Motor neuron (in vitro differentiated cells): ENCODE measurements at regions not wholly inside any gene's neighbourhood (a gene's known extent, or its start where the extent isn't known, plus 50 kb on each side); places are given as distances from the start of the nearest gene placed in this dataset.
A peak's percentile ranks its signal among the peaks of the same experiment; 100 is the strongest.

Source experiments
- ATAC-seq, 8 experiments: fragments of 200-7000 bp; cut with Tn5 transposase; replicated peaks in 6 of 8; 2 replicates each; pipeline ENCODE4 v1.8.0; 2021; ENCODE audit warnings: mild to moderate bottlenecking in 8 of 8, moderate library complexity in 8 of 8
- H3K27ac ChIP-seq, 2 donors: fragments of 250-450 bp; sonication (Bioruptor Pico); 2 replicates each; pipeline ENCODE4 v1.9.0; 2021; ENCODE audit warnings: antibody characterized with exemption in 2 of 2, mild to moderate bottlenecking in 2 of 2, moderate library complexity in 1 of 2
- H3K4me1 ChIP-seq, 2 donors: fragments of 250-450 bp; sonication (Bioruptor Pico); replicated peaks in 1 of 2; 2 replicates each; pipeline ENCODE4 v1.6.1; 2021; ENCODE audit warnings: antibody characterized with exemption in 2 of 2, mild to moderate bottlenecking in 2 of 2, moderate library complexity in 1 of 2
- H3K4me3 ChIP-seq, 5 donors: fragments of 250-450 bp; sonication (Bioruptor Pico); 2 replicates each; pipeline ENCODE4 v1.9.0; 2021; ENCODE audit warnings: antibody characterized with exemption in 5 of 5, mild to moderate bottlenecking in 5 of 5, moderate library complexity in 4 of 5
- WGBS, 10 experiments: fragments of 450-650 bp; shearing (Covaris generic); methylation state at CpG; one replicate each; pipeline ENCODE4 v1.0.0; 2022; 5-methylcytosine and 5-hydroxymethylcytosine counted together
- in situ Hi-C, 9 experiments: fragments of 400-800 bp; cut with MboI; loops; one replicate each; pipeline ENCODE4 v1.15.0; 2021; ENCODE audit warnings: low sequenced_read_pairs in 9 of 9, low pct_unique_long_range_greater_than_20kb in 2 of 9; ENCODE audit not compliant: unreplicated experiment in 9 of 9

- WGBS, 10 experiments: 0 to 88% (median 63%) methylated on average over 1 of the region's 1 CpG; no CpG with 5 or more reads in 4 of the 10 experiments
- Histone ChIP-seq H3K4me1 (no peaks in the 10 kb centered on the region), H3K27ac (no peak overlapping the region), H3K4me3 (no peak overlapping the region)
- ATAC-seq: no peak
- in situ Hi-C loops: no loop called here
Observed at GRCh38 chr13:57352114-57352513, 185.1 kb downstream of the PRR20E start.

GRCh38 chr13:57353831-57354230 lies 186.8 kb downstream of the PRR20E start:
- no peaks in the 10 kb centered on the region for H3K4me1 ChIP-seq
- no peak for ATAC-seq
- 0 to 100% (median 50%) methylated on average over 1 to 3 of the region's 3 CpGs; no CpG with 5 or more reads in 1 of the 10 experiments for WGBS, 10 experiments
- no peak overlapping the region for H3K4me3 ChIP-seq
- H3K27ac ChIP-seq: no peak overlapping the region
- in situ Hi-C loops: no loop called here

GRCh38 chr13:57375876-57376275 lies 208.9 kb downstream of the PRR20E start:
- no peak overlapping the region for H3K4me3 ChIP-seq
- WGBS, 10 experiments: 0 to 100% (median 25%) methylated on average over 1 to 2 of the region's 2 CpGs; no CpG with 5 or more reads in 3 of the 10 experiments
- no peak for ATAC-seq
- no peak overlapping the region for H3K27ac ChIP-seq
- H3K4me1 ChIP-seq: no peaks in the 10 kb centered on the region
- in situ Hi-C loops: no loop called here

- no peak for ATAC-seq
- Histone ChIP-seq H3K4me1 (no peaks in the 10 kb centered on the region), H3K4me3 (no peak overlapping the region), H3K27ac (no peak overlapping the region)
- WGBS, 10 experiments: 50 to 100% (median 92%) methylated on average over 1 to 2 of the region's 2 CpGs; no CpG with 5 or more reads in 1 of the 10 experiments
- in situ Hi-C loops: no loop called here
Observed at GRCh38 chr13:57408312-57408711, 223.2 kb upstream of the PCDH17 start.

- in situ Hi-C loops: no loop called here
- no peak overlapping the region for H3K4me3 ChIP-seq
- H3K4me1 ChIP-seq: no peaks in the 10 kb centered on the region
- no peak overlapping the region for H3K27ac ChIP-seq
- peak in 4 of 8 experiments; percentile 33 to 47 (median 43) for ATAC-seq
Observed at GRCh38 chr13:57409121-57409520, 222.4 kb upstream of the PCDH17 start.

- in situ Hi-C loops: no loop called here
- no peak for ATAC-seq
- H3K4me3 ChIP-seq: no peak overlapping the region
- H3K27ac ChIP-seq: no peak overlapping the region
- H3K4me1 ChIP-seq: no peaks in the 10 kb centered on the region
- WGBS, 10 experiments: no CpG with 5 or more reads among the region's 1 CpG
Observed at GRCh38 chr13:57409656-57410055, 221.9 kb upstream of the PCDH17 start.

GRCh38 chr13:57418067-57418677 lies 213.4 kb upstream of the PCDH17 start:
- 0 to 97% (median 72%) methylated on average over 2 to 6 of the region's 6 CpGs for WGBS, 10 experiments
- no peak overlapping the region for H3K27ac ChIP-seq
- H3K4me3 ChIP-seq: no peak overlapping the region
- no peak for ATAC-seq
- in situ Hi-C loops: no loop called here
- no peaks in the 10 kb centered on the region for H3K4me1 ChIP-seq

GRCh38 chr13:57424379-57424778 lies 207.2 kb upstream of the PCDH17 start:
- Histone ChIP-seq H3K4me3 (no peak overlapping the region), H3K27ac (no peak overlapping the region), H3K4me1 (no peaks in the 10 kb centered on the region)
- no peak for ATAC-seq
- in situ Hi-C loops: no loop called here
- 0 to 100% (median 50%) methylated on average over 1 of the region's 1 CpG; no CpG with 5 or more reads in 4 of the 10 experiments for WGBS, 10 experiments

- H3K4me1 ChIP-seq: no peaks in the 10 kb centered on the region
- in situ Hi-C loops: no loop called here
- 83 to 100% (median 100%) methylated on average over 1 to 3 of the region's 3 CpGs; no CpG with 5 or more reads in 5 of the 10 experiments for WGBS, 10 experiments
- ATAC-seq: no peak
- no peak overlapping the region for H3K27ac ChIP-seq
- no peak overlapping the region for H3K4me3 ChIP-seq
Observed at GRCh38 chr13:57425531-57425930, 206.0 kb upstream of the PCDH17 start.

- in situ Hi-C loops: no loop called here
- no peak overlapping the region for H3K4me3 ChIP-seq
- no peaks in the 10 kb centered on the region for H3K4me1 ChIP-seq
- no peak overlapping the region for H3K27ac ChIP-seq
- 17 to 100% (median 80%) methylated on average over 1 to 2 of the region's 2 CpGs; no CpG with 5 or more reads in 5 of the 10 experiments for WGBS, 10 experiments
- no peak for ATAC-seq
Observed at GRCh38 chr13:57437587-57437986, 194.0 kb upstream of the PCDH17 start.

- in situ Hi-C loops: no loop called here
- no peak overlapping the region for H3K4me3 ChIP-seq
- no peaks in the 10 kb centered on the region for H3K4me1 ChIP-seq
- no peak overlapping the region for H3K27ac ChIP-seq
- 92 to 100% (median 100%) methylated on average over 1 to 3 of the region's 3 CpGs; no CpG with 5 or more reads in 5 of the 10 experiments for WGBS, 10 experiments
- ATAC-seq: no peak
Observed at GRCh38 chr13:57438072-57438471, 193.5 kb upstream of the PCDH17 start.

GRCh38 chr13:57443494-57443893 lies 188.1 kb upstream of the PCDH17 start:
- no peak for ATAC-seq
- no peak overlapping the region for H3K4me3 ChIP-seq
- no peak overlapping the region for H3K27ac ChIP-seq
- WGBS, 10 experiments: 6 to 100% (median 59%) methylated on average over 1 to 2 of the region's 2 CpGs; no CpG with 5 or more reads in 3 of the 10 experiments
- H3K4me1 ChIP-seq: no peaks in the 10 kb centered on the region
- in situ Hi-C loops: no loop called here

- no peak for ATAC-seq
- in situ Hi-C loops: no loop called here
Observed at GRCh38 chr13:57450356-57450755, 181.2 kb upstream of the PCDH17 start.

GRCh38 chr13:57452228-57452627 lies 179.3 kb upstream of the PCDH17 start:
- in situ Hi-C loops: no loop called here
- ATAC-seq: peak in 5 of 8 experiments; percentile 22 to 53 (median 52)
- peaks cover 3 to 7% of the 10 kb centered on the region in 2 donors for H3K4me1 ChIP-seq
- WGBS, 10 experiments: 0 to 100% (median 10%) methylated on average over 1 to 2 of the region's 2 CpGs; no CpG with 5 or more reads in 1 of the 10 experiments
- H3K4me3 ChIP-seq: no peak overlapping the region
- no peak overlapping the region for H3K27ac ChIP-seq

More at GRCh38 chr13:57450356-57450755, 181.2 kb upstream of the PCDH17 start:
- H3K4me1 ChIP-seq: peaks cover 3 to 7% of the 10 kb centered on the region in 2 donors
- H3K27ac ChIP-seq: no peak overlapping the region
- no peak overlapping the region for H3K4me3 ChIP-seq
- 0 to 100% (median 41%) methylated on average over 1 to 2 of the region's 2 CpGs; no CpG with 5 or more reads in 3 of the 10 experiments for WGBS, 10 experiments
